HEK293T (cell line): ENCODE measurements at regions not wholly inside any gene's neighbourhood (a gene's known extent, or its start where the extent isn't known, plus 50 kb on each side); places are given as distances from the start of the nearest gene placed in this dataset.
"Not testable (repeated sequence)": the region's sequence is repeated elsewhere in the genome, so short reads cannot be mapped to it uniquely, and the experiment has no call there.

Source experiments
- CTCF ChIA-PET: fragments of 350-600 bp; formaldehyde crosslinking; extraction: SDS; loops from one replicate; lab custom pipeline; 2021; ENCODE audit warnings: antibody characterized with exemption, inconsistent platforms; lab: Yijun Ruan, JAX
- POLR2A ChIA-PET: fragments of 350-600 bp; formaldehyde crosslinking; extraction: SDS; loops from one replicate; lab custom pipeline; 2020; ENCODE audit warnings: antibody characterized with exemption, inconsistent platforms; lab: Yijun Ruan, JAX
- DNase-seq: peaks from one replicate; pipeline ENCODE4 v3.0.0; 2012; ENCODE audit warnings: mixed read lengths; ENCODE audit errors: extremely low spot score
- ARNT ChIP-seq: fragments of 450-650 bp; IDR thresholded peaks from 2 replicates; pipeline ENCODE4 v1.6.1; 2017; ENCODE audit warnings: mild to moderate bottlenecking
- BHLHE40 ChIP-seq: fragments of 450-650 bp; IDR thresholded peaks from 2 replicates; pipeline ENCODE4 v1.6.1; 2016; ENCODE audit warnings: mild to moderate bottlenecking, moderate library complexity, borderline replicate concordance
- CTBP1 ChIP-seq: fragments of 450-650 bp; IDR thresholded peaks from 2 replicates; pipeline ENCODE4 v1.6.1; 2016; ENCODE audit warnings: borderline replicate concordance
- ELF4 ChIP-seq: fragments of 450-650 bp; IDR thresholded peaks from 2 replicates; pipeline ENCODE4 v1.6.1; 2017; ENCODE audit warnings: antibody characterized with exemption
- FOXA1 ChIP-seq: fragments of 450-650 bp; IDR thresholded peaks from 2 replicates; pipeline ENCODE4 v1.6.1; 2016; ENCODE audit warnings: mild to moderate bottlenecking
- FOXK2 ChIP-seq: fragments of 450-650 bp; IDR thresholded peaks from 2 replicates; pipeline ENCODE4 v1.6.1; 2016; ENCODE audit warnings: mild to moderate bottlenecking
- FOXM1 ChIP-seq: fragments of 450-650 bp; IDR thresholded peaks from 2 replicates; pipeline ENCODE4 v1.6.1; 2017; ENCODE audit warnings: mild to moderate bottlenecking, borderline replicate concordance
- HDGF ChIP-seq: fragments of 450-650 bp; IDR thresholded peaks from 2 replicates; pipeline ENCODE4 v1.6.1; 2017; ENCODE audit warnings: antibody characterized with exemption, borderline replicate concordance
- L3MBTL2 ChIP-seq: fragments of 450-650 bp; conservative IDR thresholded peaks from 2 replicates; pipeline ENCODE4 v1.6.1; 2016; ENCODE audit warnings: mild to moderate bottlenecking
- LEF1 ChIP-seq: fragments of 450-650 bp; IDR thresholded peaks from 2 replicates; pipeline ENCODE4 v1.6.1; 2017; ENCODE audit warnings: mild to moderate bottlenecking, borderline replicate concordance
- NFRKB ChIP-seq: fragments of 450-650 bp; IDR thresholded peaks from 2 replicates; pipeline ENCODE4 v1.6.1; 2016; ENCODE audit warnings: mild to moderate bottlenecking, moderate library complexity
- PKNOX1 ChIP-seq: fragments of 450-650 bp; IDR thresholded peaks from 2 replicates; pipeline ENCODE4 v1.6.1; 2016
- SP1 ChIP-seq: fragments of 450-650 bp; IDR thresholded peaks from 2 replicates; pipeline ENCODE4 v1.6.1; 2017
- SUZ12 ChIP-seq: fragments of 450-650 bp; IDR thresholded peaks from 2 replicates; pipeline ENCODE4 v1.6.1; 2016; ENCODE audit warnings: mild to moderate bottlenecking
- TARDBP ChIP-seq: fragments of 450-650 bp; IDR thresholded peaks from 2 replicates; pipeline ENCODE4 v1.6.1; 2016
- ZNF384 ChIP-seq: fragments of 450-650 bp; IDR thresholded peaks from 2 replicates; pipeline ENCODE4 v1.6.1; 2016

GRCh38 chr9:89952401-89952800, 347.6 kb downstream of the GADD45G start:
- DNase-seq, result no peak
- CTCF ChIA-PET, result no interaction called here
- POLR2A ChIA-PET, result no interaction called here
- no peak for TF ChIP-seq CTBP1
- TF ChIP-seq PKNOX1, result no peak
- TF ChIP-seq ZNF384, result no peak
- no peak for TF ChIP-seq SUZ12
- TF ChIP-seq FOXM1, result no peak

- POLR2A ChIA-PET, DNase-seq, CTCF ChIA-PET: not testable (repeated sequence)
Measured at GRCh38 chr9:89953263-89953662, 348.5 kb downstream of the GADD45G start.

GRCh38 chr9:89953824-89954615, 349.2 kb downstream of the GADD45G start:
- TF ChIP-seq ARNT, result no peak
- TF ChIP-seq CTBP1, result no peak
- TF ChIP-seq FOXM1, result no peak
- TF ChIP-seq ZNF384, result no peak
- ChIA-PET CTCF (no interaction called here), POLR2A (no interaction called here)
- no peak for DNase-seq

- ChIA-PET CTCF (no interaction called here), POLR2A (no interaction called here)
- no peak for TF ChIP-seq FOXM1
- TF ChIP-seq SP1, result no peak
- no peak for TF ChIP-seq FOXK2
- TF ChIP-seq PKNOX1, result no peak
- TF ChIP-seq HDGF, result no peak
- no peak for TF ChIP-seq ZNF384
- no peak for TF ChIP-seq FOXA1
- TF ChIP-seq L3MBTL2, result no peak
- TF ChIP-seq SUZ12, result no peak
- TF ChIP-seq LEF1, result no peak
- TF ChIP-seq CTBP1, result no peak
- no peak for TF ChIP-seq TARDBP
- TF ChIP-seq BHLHE40, result no peak
- no peak for TF ChIP-seq ARNT
- DNase-seq, result no peak
Measured at GRCh38 chr9:89955144-89955543, 350.3 kb downstream of the GADD45G start.

- TF ChIP-seq BHLHE40 (no peak), NFRKB (no peak), L3MBTL2 (no peak), TARDBP (no peak), SUZ12 (no peak), FOXK2 (no peak), ZNF384 (no peak), ELF4 (no peak), FOXA1 (no peak), FOXM1 (no peak), SP1 (no peak), LEF1 (no peak)
- ChIA-PET CTCF (no interaction called here), POLR2A (no interaction called here)
- DNase-seq, result no peak
Measured at GRCh38 chr9:89955626-89956025, 350.8 kb downstream of the GADD45G start.

- POLR2A ChIA-PET, result no interaction called here
- CTCF ChIA-PET, result interaction anchor here (0.6 kb wide), 1 partner anchor 353 kb away, joined by 3 read pairs; no protein-coding TSS in a partner anchor
- TF ChIP-seq PKNOX1 (no peak), HDGF (no peak)
- DNase-seq, result no peak
Measured at GRCh38 chr9:89956331-89956730, 351.5 kb downstream of the GADD45G start.

- ChIA-PET CTCF (interaction anchor here (0.6 to 0.9 kb wide), 2 partner anchors 354 to 359 kb away, joined by 3 read pairs; no protein-coding TSS in a partner anchor), POLR2A (no interaction called here)
- no peak for DNase-seq
- no peak for TF ChIP-seq NFRKB
- TF ChIP-seq FOXM1, result no peak
- TF ChIP-seq PKNOX1, result no peak
- no peak for TF ChIP-seq SP1
- no peak for TF ChIP-seq TARDBP
- TF ChIP-seq BHLHE40, result no peak
- no peak for TF ChIP-seq ELF4
- no peak for TF ChIP-seq ZNF384
- TF ChIP-seq CTBP1, result no peak
- no peak for TF ChIP-seq FOXA1
- no peak for TF ChIP-seq ARNT
- no peak for TF ChIP-seq SUZ12
- no peak for TF ChIP-seq FOXK2
- TF ChIP-seq L3MBTL2, result no peak
- no peak for TF ChIP-seq LEF1
- no peak for TF ChIP-seq HDGF
Measured at GRCh38 chr9:89956907-89957306, 352.1 kb downstream of the GADD45G start.
